Pancreas (tissue), 10 donors: ENCODE measurements at regions not wholly inside any gene's neighbourhood (a gene's known extent, or its start where the extent isn't known, plus 50 kb on each side); places are given as distances from the start of the nearest gene placed in this dataset.

Experiments
- ATAC-seq, 4 donors: fragments of 200-7000 bp; cut with Tn5 transposase; one replicate each; pipeline versions ENCODE4 v1.8.0 to v1.9.1; 2020; ENCODE audit warnings: mild to moderate bottlenecking in 4 of 4, moderate library complexity in 4 of 4
- DNase-seq, 6 donors: peaks; one replicate each; pipeline ENCODE4 v3.0.0-alpha.2; 2020
- FAIRE-seq: peaks from 2 replicates; lab custom pipeline; 2012; peaks lifted over from hg19 to GRCh38; lab: Jason Lieb, UNC
- H3K27ac ChIP-seq, 4 donors: fragments of 200-600 bp; sonication (generic); 1 replicate in 3 of 4; 2 replicates in 1 of 4; pipeline versions ENCODE4 v1.5.0 to v1.8.0; 2020
- H3K27me3 ChIP-seq, 4 donors: fragments of 200-600 bp; one replicate each; pipeline ENCODE4 v1.8.0; 2021
- H3K36me3 ChIP-seq, 3 donors: fragments of 200-600 bp; sonication (generic) in 1 of 3; one replicate each; pipeline versions ENCODE4 v1.5.0 to v1.8.0; 2020 to 2021
- H3K4me1 ChIP-seq, 3 donors: fragments of 200-600 bp; one replicate each; pipeline ENCODE4 v1.8.0; 2021
- H3K4me3 ChIP-seq, 4 donors: fragments of 200-600 bp; sonication (generic) in 2 of 4; one replicate each; pipeline versions ENCODE4 v1.5.0 to v1.8.0; 2020 to 2021
- H3K9me3 ChIP-seq, 4 donors: fragments of 200-600 bp; one replicate each; pipeline ENCODE4 v1.8.0; 2021
- CTCF ChIP-seq, 4 donors: fragments of 200-600 bp; sonication (generic) in 3 of 4; IDR thresholded peaks; one replicate each; pipeline versions ENCODE4 v1.5.0 to v1.8.0; 2021; ENCODE audit warnings: antibody characterized with exemption in 4 of 4
- WGBS, 2 donors: extraction: QIAGEN DNeasy Blood & Tissue Kit; methylation state at CpG; one replicate each; pipeline ENCODE4 v1.1.7; 2013; 5-methylcytosine and 5-hydroxymethylcytosine counted together
- intact Hi-C, 3 donors: fragments of 100-400 bp; cut with DNase I; formaldehyde crosslinking; loops; one replicate each; pipeline versions ENCODE4 v1.11.1 to v1.14.2; 2022
- donor health status: healthy with polysubstance abuse.
- donor health status: DM: no; HTN: no; CAD: no; lungs with moderate emphysema.
- donor health status: DM: no; HTN: no; CAD: no.
- donor health status: control.
- donor health status: control.
- donor health status: Bipolar disorder and iron deficiency.
- donor health status: DM: yes; HTN: yes; CAD: no.
- donor health status: DM: no; HTN: no; CAD: no.
- donor health status: DM: no; HTN: no; CAD: no.
- donor health status: DM: yes; HTN: yes; CAD: no.

- intact Hi-C loops = no loop called here
- H3K27me3 ChIP-seq = no peaks in the 10 kb centered on the region
- H3K4me3 ChIP-seq = no peak overlapping the region
- TF ChIP-seq CTCF (IDR thresholded peaks at IDR 0.05) = no peak
- no peaks in the 10 kb centered on the region for H3K9me3 ChIP-seq
- peak in 1 of 4 donors; percentile 23 for ATAC-seq
- no peak overlapping the region for H3K27ac ChIP-seq
- no peak for FAIRE-seq
- no peak for DNase-seq
- WGBS, 2 donors = 63 to 79% methylated on average over 5 of the region's 5 CpGs
- H3K36me3 ChIP-seq = no peaks in the 10 kb centered on the region
- no peaks in the 10 kb centered on the region for H3K4me1 ChIP-seq
Measured at GRCh38 chr11:28616160-28616965, 508.2 kb downstream of the METTL15 start.

- Histone ChIP-seq H3K27me3 (no peaks in the 10 kb centered on the region), H3K36me3 (no peaks in the 10 kb centered on the region), H3K4me3 (no peak overlapping the region), H3K4me1 (no peaks in the 10 kb centered on the region), H3K27ac (no peak overlapping the region), H3K9me3 (no peaks in the 10 kb centered on the region)
- FAIRE-seq (no peak), DNase-seq (no peak), ATAC-seq (no peak)
- 70 to 76% methylated on average over 2 of the region's 2 CpGs for WGBS, 2 donors
- no peak for TF ChIP-seq CTCF (IDR thresholded peaks at IDR 0.05)
- intact Hi-C loops = no loop called here
Measured at GRCh38 chr11:28615542-28615941, 507.4 kb downstream of the METTL15 start.

GRCh38 chr11:28606930-28607329 is 498.7 kb downstream of the METTL15 start:
- H3K4me3 ChIP-seq = no peak overlapping the region
- no peaks in the 10 kb centered on the region for H3K4me1 ChIP-seq
- no peaks in the 10 kb centered on the region for H3K27me3 ChIP-seq
- TF ChIP-seq CTCF (IDR thresholded peaks at IDR 0.05) = no peak
- no peak for FAIRE-seq
- no peaks in the 10 kb centered on the region for H3K9me3 ChIP-seq
- no peaks in the 10 kb centered on the region for H3K36me3 ChIP-seq
- H3K27ac ChIP-seq = no peak overlapping the region
- WGBS, 2 donors = 64 to 75% methylated on average over 12 of the region's 12 CpGs
- ATAC-seq = no peak
- DNase-seq = peak in 1 of 6 donors; percentile 35
- intact Hi-C loops = no loop called here

- 71 to 81% methylated on average over 2 of the region's 2 CpGs for WGBS, 2 donors
- DNase-seq (no peak), FAIRE-seq (no peak), ATAC-seq (no peak)
- Histone ChIP-seq H3K36me3 (no peaks in the 10 kb centered on the region), H3K27ac (no peak overlapping the region), H3K4me1 (no peaks in the 10 kb centered on the region), H3K27me3 (no peaks in the 10 kb centered on the region), H3K9me3 (no peaks in the 10 kb centered on the region), H3K4me3 (no peak overlapping the region)
- intact Hi-C loops = no loop called here
- TF ChIP-seq CTCF (IDR thresholded peaks at IDR 0.05) = no peak
Measured at GRCh38 chr11:28599656-28600055, 491.5 kb downstream of the METTL15 start.

- ATAC-seq (no peak), DNase-seq (no peak), FAIRE-seq (no peak)
- 81 to 86% methylated on average over 3 of the region's 3 CpGs for WGBS, 2 donors
- H3K4me1 ChIP-seq = no peaks in the 10 kb centered on the region
- no peaks in the 10 kb centered on the region for H3K9me3 ChIP-seq
- H3K36me3 ChIP-seq = no peaks in the 10 kb centered on the region
- H3K4me3 ChIP-seq = no peak overlapping the region
- no peaks in the 10 kb centered on the region for H3K27me3 ChIP-seq
- no peak overlapping the region for H3K27ac ChIP-seq
- TF ChIP-seq CTCF (IDR thresholded peaks at IDR 0.05) = no peak
- intact Hi-C loops = no loop called here
Measured at GRCh38 chr11:28598531-28598930, 490.3 kb downstream of the METTL15 start.
